Gastrocnemius medialis (tissue), 4 donors: ENCODE measurements at regions not wholly inside any gene's neighbourhood (a gene's known extent, or its start where the extent isn't known, plus 50 kb on each side); places are given as distances from the start of the nearest gene placed in this dataset.

Experiments used
- ATAC-seq, 2 donors: fragments of 150-250 bp; one replicate each; pipeline ENCODE4 v1.9.1; 2016
- DNase-seq, 2 donors: peaks; one replicate each; pipeline ENCODE4 v3.0.0-alpha.2; 2019
- H3K27ac ChIP-seq, 4 donors: fragments of 200-600 bp; sonication (generic); 1 replicate in 1 of 4; 2 replicates in 3 of 4; pipeline ENCODE4 v1.5.1; 2016 to 2018; ENCODE audit warnings: mild to moderate bottlenecking in 2 of 4, moderate library complexity in 1 of 4
- H3K27me3 ChIP-seq, 3 donors: fragments of 200-600 bp; sonication (generic) in 2 of 3; 1 replicate in 1 of 3; 2 replicates in 2 of 3; pipeline versions ENCODE4 v1.5.1 to v1.6.0; 2016 to 2019; ENCODE audit warnings: mild to moderate bottlenecking in 1 of 3, moderate library complexity in 1 of 3
- H3K36me3 ChIP-seq, 2 donors: fragments of 200-600 bp; sonication (generic) in 1 of 2; one replicate each; pipeline ENCODE4 v1.5.1; 2017 to 2018
- H3K4me1 ChIP-seq, 2 donors: fragments of 200-600 bp; sonication (generic) in 1 of 2; one replicate each; pipeline ENCODE4 v1.5.1; 2016 to 2017; ENCODE audit warnings: mild to moderate bottlenecking in 2 of 2
- H3K4me3 ChIP-seq, 4 donors: fragments of 200-600 bp; sonication (generic) in 3 of 4; 1 replicate in 1 of 4; 2 replicates in 3 of 4; pipeline ENCODE4 v1.5.1; 2016 to 2019; ENCODE audit warnings: mild to moderate bottlenecking in 2 of 4
- H3K9me3 ChIP-seq, 3 donors: fragments of 200-600 bp; sonication (generic) in 2 of 3; 1 replicate in 1 of 3; 2 replicates in 2 of 3; pipeline ENCODE4 v1.5.1; 2016 to 2019
- CTCF ChIP-seq, 5 experiments: fragments of 450-650 bp in 3 of 5; fragments of 200-600 bp in 2 of 5; sonication (generic) in 2 of 5; IDR thresholded peaks in 4 of 5; conservative IDR thresholded peaks in 1 of 5; 1 replicate in 4 of 5; 2 replicates in 1 of 5; pipeline ENCODE4 v1.5.1; 2016 to 2019; ENCODE audit warnings: antibody characterized with exemption in 5 of 5, mild to moderate bottlenecking in 3 of 5, moderate library complexity in 3 of 5
- POLR2A ChIP-seq, 2 donors: fragments of 450-650 bp; IDR thresholded peaks; one replicate each; pipeline ENCODE4 v1.6.1; 2017; ENCODE audit warnings: antibody characterized with exemption in 2 of 2, mild to moderate bottlenecking in 2 of 2, moderate library complexity in 2 of 2
- in situ Hi-C, 4 donors: fragments of 200-750 bp; cut with MboI; loops; one replicate each; pipeline versions ENCODE4 v1.15.0 to v1.8.0; 2017; ENCODE audit warnings: low sequenced_read_pairs in 4 of 4
- intact Hi-C: fragments of 100-400 bp; cut with DNase I; formaldehyde crosslinking; loops from one replicate; pipeline ENCODE4 v1.15.1; 2023; ENCODE audit warnings: low total_unique reads

- in situ Hi-C loops (no loop called here), intact Hi-C loops (no loop called here)
- Histone ChIP-seq H3K27ac (no peak overlapping the region), H3K36me3 (no peaks in the 10 kb centered on the region), H3K4me3 (no peak overlapping the region), H3K27me3 (no peaks in the 10 kb centered on the region), H3K9me3 (no peaks in the 10 kb centered on the region), H3K4me1 (no peaks in the 10 kb centered on the region)
- ATAC-seq = no peak
- DNase-seq = no peak
- TF ChIP-seq POLR2A (IDR thresholded peaks at IDR 0.05) (no peak), CTCF (IDR thresholded peaks at IDR 0.05 in 4 of 5, conservative IDR thresholded peaks at IDR 0.05 in 1 of 5) (no peak)
Observed at GRCh38 chr15:46277451-46277850, 642.6 kb downstream of the SQOR start.

- no peak overlapping the region for H3K27ac ChIP-seq
- in situ Hi-C loops = no loop called here
- no peaks in the 10 kb centered on the region for H3K4me1 ChIP-seq
- H3K9me3 ChIP-seq = no peaks in the 10 kb centered on the region
- intact Hi-C loops = no loop called here
- no peaks in the 10 kb centered on the region for H3K27me3 ChIP-seq
- H3K4me3 ChIP-seq = no peak overlapping the region
- no peak for TF ChIP-seq POLR2A (IDR thresholded peaks at IDR 0.05)
- no peak for TF ChIP-seq CTCF (IDR thresholded peaks at IDR 0.05 in 4 of 5, conservative IDR thresholded peaks at IDR 0.05 in 1 of 5)
- DNase-seq = no peak
- no peak for ATAC-seq
- H3K36me3 ChIP-seq = no peaks in the 10 kb centered on the region
Observed at GRCh38 chr15:46278062-46278461, 643.2 kb downstream of the SQOR start.

- H3K27me3 ChIP-seq = no peaks in the 10 kb centered on the region
- TF ChIP-seq POLR2A (IDR thresholded peaks at IDR 0.05) (no peak), CTCF (IDR thresholded peaks at IDR 0.05 in 4 of 5, conservative IDR thresholded peaks at IDR 0.05 in 1 of 5) (no peak)
- DNase-seq (no peak), ATAC-seq (no peak)
- no peaks in the 10 kb centered on the region for H3K36me3 ChIP-seq
- H3K27ac ChIP-seq = no peak overlapping the region
- intact Hi-C loops = no loop called here
- no peaks in the 10 kb centered on the region for H3K4me1 ChIP-seq
- H3K9me3 ChIP-seq = no peaks in the 10 kb centered on the region
- no peak overlapping the region for H3K4me3 ChIP-seq
- in situ Hi-C loops = no loop called here
Observed at GRCh38 chr15:46278486-46279090, 643.8 kb downstream of the SQOR start.

- Histone ChIP-seq H3K36me3 (no peaks in the 10 kb centered on the region), H3K4me3 (no peak overlapping the region), H3K27ac (no peak overlapping the region), H3K9me3 (no peaks in the 10 kb centered on the region), H3K4me1 (no peaks in the 10 kb centered on the region), H3K27me3 (no peaks in the 10 kb centered on the region)
- DNase-seq (no peak), ATAC-seq (no peak)
- intact Hi-C loops = no loop called here
- in situ Hi-C loops = no loop called here
- TF ChIP-seq POLR2A (IDR thresholded peaks at IDR 0.05) (no peak), CTCF (IDR thresholded peaks at IDR 0.05 in 4 of 5, conservative IDR thresholded peaks at IDR 0.05 in 1 of 5) (peak in 1 of 5 experiments; percentile 19)
Observed at GRCh38 chr15:46280762-46281542, 646.1 kb downstream of the SQOR start.
